Loucy (cell line): ENCODE measurements at regions not wholly inside any gene's neighbourhood (a gene's known extent, or its start where the extent isn't known, plus 50 kb on each side); places are given as distances from the start of the nearest gene placed in this dataset.
"Not testable (repeated sequence)": the region's sequence is repeated elsewhere in the genome, so short reads cannot be mapped to it uniquely, and the experiment has no call there.

Experiments
- H2AFZ ChIP-seq: fragments of 200-600 bp; sonication (generic); 2 replicates; pipeline ENCODE4 v1.6.0; 2016; ENCODE audit warnings: antibody characterized with exemption, mild to moderate bottlenecking, low read length, moderate library complexity
- H3F3A ChIP-seq: fragments of 200-600 bp; 2 replicates; pipeline ENCODE4 v1.6.0; 2016; ENCODE audit warnings: antibody characterized with exemption, low read depth, mild to moderate bottlenecking
- H3K27me3 ChIP-seq: fragments of 200-600 bp; sonication (generic); 2 replicates; pipeline ENCODE4 v1.6.1; 2014; ENCODE audit warnings: low read length, mild to moderate bottlenecking; ENCODE audit not compliant: insufficient read depth, poor library complexity, severe bottlenecking
- H3K36me3 ChIP-seq: fragments of 200-600 bp; sonication (generic); 2 replicates; pipeline ENCODE4 v1.6.1; 2016; ENCODE audit warnings: low read length; ENCODE audit not compliant: insufficient read depth
- H3K4me1 ChIP-seq: fragments of 200-600 bp; sonication (generic); 2 replicates; pipeline ENCODE4 v1.5.1; 2014; ENCODE audit warnings: low read length, mild to moderate bottlenecking; ENCODE audit not compliant: insufficient read depth, poor library complexity, severe bottlenecking
- H3K4me2 ChIP-seq: fragments of 200-600 bp; sonication (generic); 2 replicates; pipeline ENCODE4 v1.6.0; 2014; ENCODE audit warnings: antibody characterized with exemption, low read length, low read depth, mild to moderate bottlenecking; ENCODE audit not compliant: poor library complexity, severe bottlenecking
- H3K4me3 ChIP-seq: fragments of 200-600 bp; sonication (generic); 2 replicates; pipeline ENCODE4 v1.5.1; 2014; ENCODE audit warnings: low read length, mild to moderate bottlenecking, mixed read lengths; ENCODE audit not compliant: poor library complexity, severe bottlenecking
- H3K79me2 ChIP-seq: fragments of 200-600 bp; sonication (generic); 2 replicates; pipeline ENCODE4 v1.6.1; 2014; ENCODE audit warnings: low read length; ENCODE audit not compliant: insufficient read depth
- H3K9ac ChIP-seq: fragments of 200-600 bp; sonication (generic); 2 replicates; pipeline ENCODE4 v1.6.0; 2014; ENCODE audit warnings: mild to moderate bottlenecking, low read depth, low read length, moderate library complexity; ENCODE audit not compliant: poor library complexity, severe bottlenecking
- H3K9me2 ChIP-seq: fragments of 200-600 bp; sonication (generic); replicated peaks from 2 replicates; pipeline ENCODE4 v1.6.1; 2016; ENCODE audit warnings: low read depth, low read length, mixed read lengths
- H3K9me3 ChIP-seq: fragments of 200-600 bp; sonication (generic); 2 replicates; pipeline ENCODE4 v1.6.1; 2014; ENCODE audit warnings: mild to moderate bottlenecking, antibody characterized with exemption, low read length, low read depth; ENCODE audit not compliant: insufficient read depth
- H4K20me1 ChIP-seq: fragments of 200-600 bp; sonication (generic); 2 replicates; pipeline ENCODE4 v1.6.0; 2014; ENCODE audit warnings: antibody characterized with exemption, low read length, mild to moderate bottlenecking; ENCODE audit not compliant: insufficient read depth, poor library complexity, severe bottlenecking
- CTCF ChIP-seq: fragments of 200-600 bp; sonication (generic); conservative IDR thresholded peaks from 2 replicates; pipeline ENCODE4 v1.5.1; 2014; ENCODE audit warnings: mild to moderate bottlenecking, antibody characterized with exemption, low read length
- EZH2phosphoT487 ChIP-seq: fragments of 200-600 bp; IDR thresholded peaks from 2 replicates; pipeline ENCODE4 v1.6.1; 2018; ENCODE audit warnings: antibody characterized with exemption, mild to moderate bottlenecking, moderate library complexity, borderline replicate concordance

GRCh38 chr2:21372654-21373053 lies 248.9 kb downstream of the TDRD15 start:
- H4K20me1 ChIP-seq, result no peaks in the 10 kb centered on the region

GRCh38 chr2:21376864-21377263 lies 253.1 kb downstream of the TDRD15 start:
- Histone ChIP-seq H3K9me2 (no peaks in the 10 kb centered on the region), H3K9ac (no peak overlapping the region), H4K20me1 (no peaks in the 10 kb centered on the region), H3K9me3 (no peaks in the 10 kb centered on the region; the same call in 1 of the 2 replicates), H3K4me1 (no peaks in the 10 kb centered on the region), H3K79me2 (no peaks in the 10 kb centered on the region), H3K27me3 (no peaks in the 10 kb centered on the region), H2AFZ (no peak overlapping the region), H3K36me3 (no peaks in the 10 kb centered on the region), H3K4me2 (no peak overlapping the region), H3K4me3 (no peak overlapping the region), H3F3A (no peaks in the 10 kb centered on the region)
- no peak for TF ChIP-seq EZH2phosphoT487
- no peak for TF ChIP-seq CTCF

More at GRCh38 chr2:21372654-21373053, 248.9 kb downstream of the TDRD15 start:
- Histone ChIP-seq H3K9me3 (no peaks in the 10 kb centered on the region), H3K9me2 (no peaks in the 10 kb centered on the region), H3K4me2 (no peak overlapping the region), H3K9ac (no peak overlapping the region), H3F3A (no peaks in the 10 kb centered on the region), H3K4me1 (no peaks in the 10 kb centered on the region), H2AFZ (no peak overlapping the region), H3K79me2 (no peaks in the 10 kb centered on the region), H3K27me3 (no peaks in the 10 kb centered on the region), H3K36me3 (no peaks in the 10 kb centered on the region), H3K4me3 (no peak overlapping the region)
- TF ChIP-seq CTCF, result peak; percentile 57
- no peak for TF ChIP-seq EZH2phosphoT487

GRCh38 chr2:21379140-21379539 lies 255.4 kb downstream of the TDRD15 start:
- Histone ChIP-seq H4K20me1 (no peaks in the 10 kb centered on the region), H3K9me3 (no peaks in the 10 kb centered on the region; the same call in 1 of the 2 replicates), H3K36me3 (no peaks in the 10 kb centered on the region), H3K27me3 (no peaks in the 10 kb centered on the region), H3K4me1 (no peaks in the 10 kb centered on the region), H3K79me2 (no peaks in the 10 kb centered on the region), H3K9ac (no peak overlapping the region), H3K9me2 (no peaks in the 10 kb centered on the region), H3K4me2 (no peak overlapping the region), H3K4me3 (no peak overlapping the region), H2AFZ (no peak overlapping the region), H3F3A (no peaks in the 10 kb centered on the region)
- TF ChIP-seq CTCF (no peak), EZH2phosphoT487 (no peak)

GRCh38 chr2:21379668-21380067 lies 255.9 kb downstream of the TDRD15 start:
- not testable (repeated sequence) for H2AFZ ChIP-seq, H3K9me3 ChIP-seq, H3K27me3 ChIP-seq, H3F3A ChIP-seq, H4K20me1 ChIP-seq, H3K4me2 ChIP-seq, H3K4me3 ChIP-seq, H3K79me2 ChIP-seq, H3K4me1 ChIP-seq, H3K9ac ChIP-seq, H3K36me3 ChIP-seq, H3K9me2 ChIP-seq
